Panc1 (cell line): ENCODE measurements at regions not wholly inside any gene's neighbourhood (a gene's known extent, or its start where the extent isn't known, plus 50 kb on each side); places are given as distances from the start of the nearest gene placed in this dataset.

ENCODE experiments used
- ATAC-seq: fragments of 200-7000 bp; cut with Tn5 transposase; 2 replicates; pipeline ENCODE4 v1.9.1; 2020; ENCODE audit warnings: mild to moderate bottlenecking, moderate library complexity
- BruUV-seq: library from RNA; stranded (reverse); fragments of 400-500 nt; replicated peaks from 2 replicates; lab custom pipeline; 2021; lab: Mats Ljungman, UMichigan
- CTCF ChIA-PET: fragments of 300-600 bp; sonication (Branson Sonifier 250); formaldehyde crosslinking; loops from one replicate; lab custom pipeline; 2022; ENCODE audit warnings: antibody characterized with exemption; lab: Charles Lee
- POLR2A ChIA-PET: fragments of 300-600 bp; sonication (Branson Sonifier 250); formaldehyde crosslinking; loops from one replicate; lab custom pipeline; 2022; ENCODE audit warnings: antibody characterized with exemption; lab: Charles Lee
- DNase-seq: peaks from one replicate; pipeline ENCODE4 v3.0.0-alpha.2; 2010; ENCODE audit warnings: low read depth, low spot score
- H3K27ac ChIP-seq: 2 replicates; pipeline ENCODE4 v1.5.1; 2011; ENCODE audit warnings: mild to moderate bottlenecking, low read length, inconsistent platforms
- H3K27me3 ChIP-seq: fragments of 200-500 bp; sonication (Bioruptor generic); 2 replicates; pipeline ENCODE4 v1.6.0; 2014; ENCODE audit warnings: low read length, inconsistent platforms; ENCODE audit not compliant: control insufficient read depth, insufficient read depth
- H3K36me3 ChIP-seq: fragments of 200-500 bp; sonication (Bioruptor generic); 2 replicates; pipeline ENCODE4 v1.5.1; 2014; ENCODE audit warnings: inconsistent platforms, mild to moderate bottlenecking, low read length, moderate library complexity; ENCODE audit not compliant: control insufficient read depth, insufficient read depth
- H3K4me1 ChIP-seq: 2 replicates; pipeline ENCODE4 v1.5.1; 2011; ENCODE audit warnings: inconsistent platforms, mild to moderate bottlenecking, low read length, moderate library complexity; ENCODE audit not compliant: control insufficient read depth, insufficient read depth
- H3K4me3 ChIP-seq, 2 experiments: 2 replicates each; pipeline ENCODE4 v1.5.1; 2011 to 2012; ENCODE audit warnings: low read depth in 2 of 2, low read length in 2 of 2, mild to moderate bottlenecking in 2 of 2, inconsistent platforms in 1 of 2, moderate library complexity in 1 of 2
- H3K9me3 ChIP-seq: fragments of 200-500 bp; sonication (Bioruptor generic); 2 replicates; pipeline ENCODE4 v1.5.1; 2014; ENCODE audit warnings: low read depth, mild to moderate bottlenecking, inconsistent platforms, low read length, moderate library complexity; ENCODE audit not compliant: control insufficient read depth, insufficient read depth
- CTCF ChIP-seq: fragments of 450-650 bp; IDR thresholded peaks from 2 replicates; pipeline ENCODE4 v1.5.1; 2017; ENCODE audit warnings: mild to moderate bottlenecking
- POLR2AphosphoS5 ChIP-seq: IDR thresholded peaks from 2 replicates; pipeline ENCODE4 v1.6.1; 2012; ENCODE audit warnings: mild to moderate bottlenecking, low read depth, low read length, moderate library complexity
- REST ChIP-seq, 2 experiments: IDR thresholded peaks; 2 replicates each; pipeline ENCODE4 v1.6.1; 2011 to 2012; ENCODE audit warnings: low read depth in 2 of 2, control low read depth in 1 of 2, low read length in 1 of 2, mild to moderate bottlenecking in 1 of 2, moderate library complexity in 1 of 2; ENCODE audit not compliant: insufficient read depth in 1 of 2
- SIN3A ChIP-seq: IDR thresholded peaks from 2 replicates; pipeline ENCODE4 v1.6.1; 2012; ENCODE audit warnings: low read depth, mild to moderate bottlenecking, low read length, moderate library complexity, borderline replicate concordance; ENCODE audit not compliant: insufficient read depth
- TCF7L2 ChIP-seq: IDR thresholded peaks from 2 replicates; pipeline ENCODE4 v1.6.1; 2011; ENCODE audit warnings: mild to moderate bottlenecking, low read depth, low read length, inconsistent platforms
- in situ Hi-C: cut with HindIII; loops from 2 replicates; pipeline ENCODE4 v1.10.0; 2016; ENCODE audit warnings: low sequenced_read_pairs, low pct_unique_long_range_greater_than_20kb
- intact Hi-C: fragments of 100-400 bp; cut with micrococcal nuclease; formaldehyde crosslinking; loops from one replicate; pipeline ENCODE4 v1.10.0; 2022; ENCODE audit not compliant: unreplicated experiment

GRCh38 chr21:38556390-38556789, 58.1 kb upstream of the ERG start:
- DNase-seq = no peak
- Histone ChIP-seq H3K27me3 (no peaks in the 10 kb centered on the region), H3K4me3 (no peak overlapping the region), H3K27ac (no peak overlapping the region), H3K36me3 (no peaks in the 10 kb centered on the region), H3K4me1 (no peaks in the 10 kb centered on the region), H3K9me3 (no peaks in the 10 kb centered on the region)
- TF ChIP-seq POLR2AphosphoS5 = no peak
- TF ChIP-seq SIN3A = no peak
- TF ChIP-seq TCF7L2 = no peak
- TF ChIP-seq CTCF = no peak
- no peak for TF ChIP-seq REST (IDR thresholded peaks at IDR 0.05; ENCODE audit: insufficient read depth in 1 of 2, low read depth in 2 of 2, low read length in 1 of 2)
- CTCF ChIA-PET = no interaction called here
- in situ Hi-C loops = no loop called here
- no TSS peak for BruUV-seq
- POLR2A ChIA-PET = no interaction called here
- no peak for ATAC-seq
- intact Hi-C loops = no loop called here

GRCh38 chr21:38561205-38561604, 62.9 kb upstream of the ERG start:
- no peaks in the 10 kb centered on the region; the same call in none of the 2 replicates for H3K27me3 ChIP-seq
- no peak overlapping the region for H3K27ac ChIP-seq
- H3K4me3 ChIP-seq = no peak overlapping the region
- H3K4me1 ChIP-seq = no peaks in the 10 kb centered on the region
- H3K36me3 ChIP-seq = no peaks in the 10 kb centered on the region
- ChIA-PET CTCF (no interaction called here), POLR2A (no interaction called here)
- BruUV-seq = no TSS peak
- H3K9me3 ChIP-seq = no peaks in the 10 kb centered on the region
- intact Hi-C loops (no loop called here), in situ Hi-C loops (no loop called here)
- TF ChIP-seq CTCF (no peak), SIN3A (no peak)
- ATAC-seq (no peak), DNase-seq (no peak)
